Activated CD8-positive, alpha-beta T cell treated with anti-CD3 and anti-CD28 coated beads for 36 hours (primary cell): ENCODE measurements at regions not wholly inside any gene's neighbourhood (a gene's known extent, or its start where the extent isn't known, plus 50 kb on each side); places are given as distances from the start of the nearest gene placed in this dataset.
A peak's percentile ranks its signal among the peaks of the same experiment; 100 is the strongest.

Experiments used
- ATAC-seq: fragments of 200-7000 bp; cut with Tn5 transposase; one replicate; pipeline ENCODE4 v1.10.0; 2021; ENCODE audit warnings: mild to moderate bottlenecking, moderate library complexity
- CTCF ChIA-PET: fragments of 350-600 bp; sonication (Branson Sonifier 250); formaldehyde crosslinking; loops from one replicate; lab custom pipeline; 2021; ENCODE audit warnings: antibody characterized with exemption; lab: Charles Lee
- POLR2A ChIA-PET: fragments of 350-600 bp; sonication (Branson Sonifier 250); formaldehyde crosslinking; loops from one replicate; lab custom pipeline; 2021; ENCODE audit warnings: antibody characterized with exemption; lab: Charles Lee
- DNase-seq: peaks from one replicate; pipeline ENCODE4 v3.0.0-alpha.2; 2020
- H3K27ac Mint-ChIP-seq: one replicate; pipeline ENCODE4 v1.8.0; 2021; ENCODE audit warnings: mild to moderate bottlenecking, mixed read lengths
- H3K27me3 Mint-ChIP-seq: one replicate; pipeline ENCODE4 v1.8.0; 2021; ENCODE audit warnings: mixed read lengths
- H3K36me3 Mint-ChIP-seq: one replicate; pipeline ENCODE4 v1.8.0; 2021; ENCODE audit warnings: low read depth, mixed read lengths
- H3K4me1 Mint-ChIP-seq: one replicate; pipeline ENCODE4 v1.8.0; 2021; ENCODE audit warnings: low read depth, mixed read lengths
- H3K4me3 Mint-ChIP-seq: one replicate; pipeline ENCODE4 v1.8.0; 2021; ENCODE audit warnings: mild to moderate bottlenecking, moderate library complexity, mixed read lengths
- H3K9me3 Mint-ChIP-seq: one replicate; pipeline ENCODE4 v1.8.0; 2021; ENCODE audit warnings: mixed read lengths
- CTCF ChIP-seq: fragments of 200-600 bp; IDR thresholded peaks from one replicate; pipeline ENCODE4 v1.8.0; 2022; ENCODE audit warnings: antibody characterized with exemption, mild to moderate bottlenecking
- intact Hi-C: fragments of 100-400 bp; cut with micrococcal nuclease; formaldehyde crosslinking; loops from one replicate; pipeline ENCODE4 v1.10.0; 2022

DNA sequence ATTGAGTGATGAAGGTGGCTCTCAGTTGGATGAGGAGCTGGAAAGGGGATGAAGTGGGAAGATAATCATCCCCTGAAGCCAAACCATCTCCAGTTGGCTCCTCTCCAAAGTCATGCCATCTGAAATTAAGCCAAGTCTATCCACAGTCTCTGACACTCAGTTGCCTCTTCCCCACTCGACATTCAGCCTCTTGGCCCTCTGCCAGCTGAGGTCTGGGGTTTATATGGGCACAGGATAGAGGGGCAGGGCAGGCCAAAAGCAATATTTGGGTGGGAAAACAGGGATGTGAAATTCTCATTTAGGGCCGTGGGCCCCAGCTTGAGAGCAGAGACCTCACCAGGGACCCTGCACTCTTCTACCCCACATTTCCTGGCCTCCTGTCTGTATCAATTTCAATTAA lies 85.9 kb downstream of the SLITRK1 start:
- Mint-ChIP-seq H3K9me3 (no peaks in the 10 kb centered on the region), H3K27ac (no peak overlapping the region), H3K27me3 (no peaks in the 10 kb centered on the region), H3K4me3 (no peak overlapping the region), H3K4me1 (no peaks in the 10 kb centered on the region), H3K36me3 (no peaks in the 10 kb centered on the region)
- intact Hi-C loops, result no loop called here
- ChIA-PET CTCF (no interaction called here), POLR2A (no interaction called here)
- TF ChIP-seq CTCF, result no peak
- ATAC-seq (no peak), DNase-seq (no peak)

DNA sequence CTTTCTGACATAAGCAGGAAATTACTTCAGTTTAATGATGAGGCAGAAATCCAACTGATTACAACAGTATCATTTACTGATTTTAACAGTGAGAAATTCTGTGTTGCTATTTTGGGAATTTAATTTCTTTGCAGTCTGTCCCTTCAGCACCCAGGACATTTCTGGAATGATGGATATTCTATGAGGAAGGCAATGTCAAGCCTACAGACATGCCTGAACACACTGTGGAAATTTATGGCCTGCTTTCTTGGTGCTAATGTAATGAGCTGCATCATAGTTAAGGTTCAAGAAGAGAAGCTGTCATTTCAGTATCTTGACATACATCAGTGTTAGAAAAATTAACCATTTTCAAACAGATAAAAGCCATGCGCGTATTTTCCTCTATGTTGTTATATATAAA lies 87.7 kb downstream of the SLITRK1 start:
- no peak overlapping the region for H3K27ac Mint-ChIP-seq
- H3K4me3 Mint-ChIP-seq, result no peak overlapping the region
- ATAC-seq, result no peak
- no peaks in the 10 kb centered on the region for H3K36me3 Mint-ChIP-seq
- ChIA-PET CTCF (no interaction called here), POLR2A (interaction anchor here (0.5 kb wide), 1 partner anchor 271 kb away, joined by 3 read pairs; no protein-coding TSS in a partner anchor)
- TF ChIP-seq CTCF, result no peak
- DNase-seq, result no peak
- H3K9me3 Mint-ChIP-seq, result no peaks in the 10 kb centered on the region
- H3K4me1 Mint-ChIP-seq, result no peaks in the 10 kb centered on the region
- H3K27me3 Mint-ChIP-seq, result no peaks in the 10 kb centered on the region
- intact Hi-C loops, result no loop called here

DNA sequence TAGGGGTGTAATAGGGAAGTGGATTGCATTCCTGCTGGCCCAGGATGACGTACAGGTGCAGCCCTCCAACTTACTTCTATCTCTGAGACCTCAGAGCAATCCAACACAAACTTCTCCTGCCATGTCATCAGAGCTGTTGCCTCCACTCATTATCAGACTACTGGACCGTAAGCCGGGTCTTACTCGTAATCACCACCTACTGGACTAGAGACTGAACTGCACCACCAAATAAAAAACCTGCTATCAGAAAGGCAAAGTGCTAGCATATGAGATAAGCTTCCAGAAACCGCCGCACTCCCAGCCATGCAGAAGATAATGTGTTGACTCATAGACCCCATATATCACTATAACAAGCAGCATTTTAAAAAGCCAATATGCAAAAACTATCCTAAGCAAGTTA lies 102.0 kb downstream of the SLITRK1 start:
- Mint-ChIP-seq H3K36me3 (no peaks in the 10 kb centered on the region), H3K27ac (no peak overlapping the region), H3K4me3 (no peak overlapping the region), H3K9me3 (peaks cover 4% of the 10 kb centered on the region), H3K27me3 (no peaks in the 10 kb centered on the region), H3K4me1 (no peaks in the 10 kb centered on the region)
- CTCF ChIA-PET, result interaction anchor here (0.8 kb wide), 1 partner anchor 69 kb away, joined by 3 read pairs; no protein-coding TSS in a partner anchor
- ATAC-seq (peak; percentile 45), DNase-seq (no peak)
- no peak for TF ChIP-seq CTCF
- intact Hi-C loops, result no loop called here
- POLR2A ChIA-PET, result no interaction called here

DNA sequence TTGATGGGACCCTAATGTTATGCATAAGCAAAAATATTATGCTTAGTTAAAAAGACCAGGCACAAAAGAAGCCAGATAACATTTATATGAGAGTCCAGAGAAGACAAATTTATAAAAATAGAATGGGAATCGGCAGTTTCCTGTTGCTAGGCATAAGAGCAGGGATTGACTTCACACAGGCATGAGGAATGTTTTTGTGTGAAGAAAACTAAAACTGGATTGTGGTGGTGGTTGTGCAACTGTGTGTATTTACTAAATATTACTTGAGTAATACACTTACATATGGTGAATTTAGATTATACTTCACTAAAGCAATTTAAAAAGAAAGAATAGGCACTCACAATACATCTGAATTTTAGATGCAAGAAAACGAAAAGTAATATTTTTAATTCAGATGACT lies 108.3 kb downstream of the SLITRK1 start:
- Mint-ChIP-seq H3K4me1 (no peaks in the 10 kb centered on the region), H3K27me3 (no peaks in the 10 kb centered on the region), H3K27ac (no peak overlapping the region), H3K36me3 (no peaks in the 10 kb centered on the region), H3K4me3 (no peak overlapping the region), H3K9me3 (no peaks in the 10 kb centered on the region)
- ChIA-PET CTCF (no interaction called here), POLR2A (no interaction called here)
- TF ChIP-seq CTCF, result no peak
- DNase-seq, result no peak
- no peak for ATAC-seq
- intact Hi-C loops, result no loop called here

GRCh38 chr13:83765796-83766195 lies 116.5 kb downstream of the SLITRK1 start:
- no peak for TF ChIP-seq CTCF
- Mint-ChIP-seq H3K27me3 (no peaks in the 10 kb centered on the region), H3K27ac (no peak overlapping the region), H3K9me3 (peaks cover 3% of the 10 kb centered on the region), H3K4me3 (no peak overlapping the region), H3K36me3 (no peaks in the 10 kb centered on the region), H3K4me1 (no peaks in the 10 kb centered on the region)
- ChIA-PET CTCF (no interaction called here), POLR2A (no interaction called here)
- no peak for DNase-seq
- intact Hi-C loops, result no loop called here
- ATAC-seq, result no peak
